Left renal pelvis (tissue), 4 donors: ENCODE measurements at regions not wholly inside any gene's neighbourhood (a gene's known extent, or its start where the extent isn't known, plus 50 kb on each side); places are given as distances from the start of the nearest gene placed in this dataset.
"Not testable (repeated sequence)": the region's sequence is repeated elsewhere in the genome, so short reads cannot be mapped to it uniquely, and the experiment has no call there.

Experiments
- DNase-seq, 4 donors: peaks; one replicate each; pipeline ENCODE4 v3.0.0-alpha.2; 2013; ENCODE audit warnings: low read depth in 4 of 4, low spot score in 3 of 4

GRCh38 chr4:177235026-177235425 lies 74.6 kb upstream of the NEIL3 start:
- DNase-seq: no peak

GRCh38 chr4:177236886-177237285 lies 72.8 kb upstream of the NEIL3 start:
- DNase-seq: no peak

GRCh38 chr4:177237291-177237690 lies 72.4 kb upstream of the NEIL3 start:
- DNase-seq: no peak

- DNase-seq: no peak
Measured at GRCh38 chr4:177239477-177239876, 70.2 kb upstream of the NEIL3 start.

GRCh38 chr4:177239878-177240277 lies 69.8 kb upstream of the NEIL3 start:
- no peak for DNase-seq

- DNase-seq: no peak
Measured at GRCh38 chr4:177242651-177243286, 66.9 kb upstream of the NEIL3 start.

GRCh38 chr4:177246641-177247584 lies 62.8 kb upstream of the NEIL3 start:
- no peak for DNase-seq

- peak; percentile 27 to 42 (median 36) for DNase-seq
Measured at GRCh38 chr4:177250056-177250696, 59.5 kb upstream of the NEIL3 start.

- DNase-seq: no peak
Measured at GRCh38 chr4:177251237-177251636, 58.4 kb upstream of the NEIL3 start.

- DNase-seq: no peak
Measured at GRCh38 chr4:177255359-177255758, 54.3 kb upstream of the NEIL3 start.

- no peak for DNase-seq
Measured at GRCh38 chr4:177256950-177257349, 52.7 kb upstream of the NEIL3 start.

- DNase-seq: not testable (repeated sequence)
Measured at GRCh38 chr4:177259466-177259865, 50.2 kb upstream of the NEIL3 start.
